ENCODE measurements at regions not wholly inside any gene's neighbourhood (a gene's known extent, or its start where the extent isn't known, plus 50 kb on each side); places are given as distances from the start of the nearest gene placed in this dataset.

DNA sequence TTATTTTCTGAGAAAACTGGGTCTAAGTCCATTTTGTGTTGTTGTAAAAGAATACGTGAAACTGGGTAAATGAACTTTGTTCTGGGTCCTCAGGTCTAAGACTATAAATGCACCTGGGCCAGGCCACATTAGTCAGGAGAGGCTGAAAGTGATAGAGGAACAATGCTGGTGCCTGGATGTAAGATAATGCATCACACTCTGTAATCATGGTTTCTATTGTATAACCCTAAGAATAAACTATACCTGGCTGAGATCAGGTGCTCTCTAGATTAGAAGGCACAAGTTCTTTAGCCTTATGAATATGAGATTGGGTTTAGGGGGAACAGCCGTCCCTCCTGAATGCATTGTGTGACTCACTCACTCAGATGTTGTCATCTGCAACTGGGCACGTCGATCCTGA is 675.5 kb downstream of the HTR1A start:
- no peak overlapping the region for H3K14ac ChIP-seq (replicated peaks; ENCODE audit: low read depth, low read length)
- no peak overlapping the region for H4K8ac ChIP-seq (ENCODE audit: low read depth in 2 of 2, low read length in 2 of 2)
- dilution Hi-C loops (cut with HindIII; ENCODE audit: low sequenced_read_pairs, unreplicated experiment), result no loop called here
- no peak overlapping the region for H3K4me3 ChIP-seq (ENCODE audit: insufficient read depth, low read depth, low read length)
- no peak overlapping the region for H3K4me2 ChIP-seq (ENCODE audit: low read depth, low read length)
- ATAC-seq (ENCODE audit: low read depth) (no peak), DNase-seq (no peak)
- ChIA-PET CTCF (no interaction called here), POLR2A (ENCODE audit: unreplicated experiment) (no interaction called here)
- H3K4me1 ChIP-seq (ENCODE audit: control insufficient read depth, insufficient read depth, low read length), result no peaks in the 10 kb centered on the region
- no peak overlapping the region for H4K5ac ChIP-seq (ENCODE audit: low read depth, low read length)
- no peaks in the 10 kb centered on the region for H3K9me1 ChIP-seq (ENCODE audit: insufficient read depth, low read length)
- intact Hi-C loops (cut with micrococcal nuclease), result no loop called here
- no peaks in the 10 kb centered on the region for H3K79me1 ChIP-seq (ENCODE audit: low read depth in 1 of 2, low read length in 2 of 2)
- no peak overlapping the region for H2BK5ac ChIP-seq (ENCODE audit: low read depth, low read length, poor library complexity, severe bottlenecking)
- H2AK9ac ChIP-seq (replicated peaks; ENCODE audit: low read depth, low read length, poor library complexity), result no peak overlapping the region
- H2AK5ac ChIP-seq (ENCODE audit: low read depth, low read length), result no peak overlapping the region
- H3K27ac ChIP-seq (ENCODE audit: insufficient read depth, low read length), result no peak overlapping the region
- H3K27me3 ChIP-seq (ENCODE audit: control insufficient read depth, insufficient read depth, low read length), result no peaks in the 10 kb centered on the region
- H3K18ac ChIP-seq (ENCODE audit: low read depth, low read length), result no peak overlapping the region
- H3K4ac ChIP-seq (ENCODE audit: low read depth, low read length), result no peak overlapping the region
- 83% methylated on average over 1 of the region's 4 CpGs; no CpG with 5 or more reads in 1 of the 2 experiments for WGBS, 2 experiments (ENCODE audit: extremely low coverage in 2 of 2, insufficient read length in 1 of 2)
- no peak overlapping the region for H3K9ac ChIP-seq (ENCODE audit: low read depth, low read length)
- H2BK120ac ChIP-seq (ENCODE audit: low read depth, low read length), result no peak overlapping the region
- H2AFZ ChIP-seq (replicated peaks; ENCODE audit: low read length, poor library complexity), result no peak overlapping the region
- TF ChIP-seq RAD21 (IDR thresholded peaks at IDR 0.05; ENCODE audit: low read length) (no peak), RFX5 (IDR thresholded peaks at IDR 0.05; ENCODE audit: low read depth, low read length) (no peak), BHLHE40 (IDR thresholded peaks at IDR 0.05; ENCODE audit: low read depth, low read length) (no peak)
- in situ Hi-C loops (cut with MboI; ENCODE audit: low sequenced_read_pairs), result no loop called here
- no peak overlapping the region for H3K23ac ChIP-seq (ENCODE audit: low read depth, low read length)
- no peak overlapping the region for H4K91ac ChIP-seq (ENCODE audit: insufficient read depth, low read depth, low read length)
- H2BK15ac ChIP-seq (ENCODE audit: low read depth, low read length), result no peak overlapping the region
- no peak overlapping the region for H3K56ac ChIP-seq (ENCODE audit: extremely low read depth, insufficient read depth, low read length)
- H3K9me3 ChIP-seq (ENCODE audit: control insufficient read depth, insufficient read depth, low read length), result peaks cover 6% of the 10 kb centered on the region; the same call in 1 of the 2 replicates
- H4K20me1 ChIP-seq (ENCODE audit: insufficient read depth, low read length), result no peaks in the 10 kb centered on the region
- BruUV-seq (replicated peaks), result no TSS peak
- H3K36me3 ChIP-seq (ENCODE audit: control insufficient read depth, insufficient read depth, low read length), result no peaks in the 10 kb centered on the region
- H2BK20ac ChIP-seq (ENCODE audit: low read depth, low read length), result no peak overlapping the region

Data from IMR-90 (cell line).